Loucy (cell line): ENCODE measurements at regions not wholly inside any gene's neighbourhood (a gene's known extent, or its start where the extent isn't known, plus 50 kb on each side); places are given as distances from the start of the nearest gene placed in this dataset.

ENCODE experiments used
- H2AFZ ChIP-seq: fragments of 200-600 bp; sonication (generic); 2 replicates; pipeline ENCODE4 v1.6.0; 2016; ENCODE audit warnings: antibody characterized with exemption, mild to moderate bottlenecking, low read length, moderate library complexity
- H3F3A ChIP-seq: fragments of 200-600 bp; 2 replicates; pipeline ENCODE4 v1.6.0; 2016; ENCODE audit warnings: antibody characterized with exemption, low read depth, mild to moderate bottlenecking
- H3K27me3 ChIP-seq: fragments of 200-600 bp; sonication (generic); 2 replicates; pipeline ENCODE4 v1.6.1; 2014; ENCODE audit warnings: low read length, mild to moderate bottlenecking; ENCODE audit not compliant: insufficient read depth, poor library complexity, severe bottlenecking
- H3K36me3 ChIP-seq: fragments of 200-600 bp; sonication (generic); 2 replicates; pipeline ENCODE4 v1.6.1; 2016; ENCODE audit warnings: low read length; ENCODE audit not compliant: insufficient read depth
- H3K4me1 ChIP-seq: fragments of 200-600 bp; sonication (generic); 2 replicates; pipeline ENCODE4 v1.5.1; 2014; ENCODE audit warnings: low read length, mild to moderate bottlenecking; ENCODE audit not compliant: insufficient read depth, poor library complexity, severe bottlenecking
- H3K4me2 ChIP-seq: fragments of 200-600 bp; sonication (generic); 2 replicates; pipeline ENCODE4 v1.6.0; 2014; ENCODE audit warnings: antibody characterized with exemption, low read length, low read depth, mild to moderate bottlenecking; ENCODE audit not compliant: poor library complexity, severe bottlenecking
- H3K4me3 ChIP-seq: fragments of 200-600 bp; sonication (generic); 2 replicates; pipeline ENCODE4 v1.5.1; 2014; ENCODE audit warnings: low read length, mild to moderate bottlenecking, mixed read lengths; ENCODE audit not compliant: poor library complexity, severe bottlenecking
- H3K79me2 ChIP-seq: fragments of 200-600 bp; sonication (generic); 2 replicates; pipeline ENCODE4 v1.6.1; 2014; ENCODE audit warnings: low read length; ENCODE audit not compliant: insufficient read depth
- H3K9ac ChIP-seq: fragments of 200-600 bp; sonication (generic); 2 replicates; pipeline ENCODE4 v1.6.0; 2014; ENCODE audit warnings: mild to moderate bottlenecking, low read depth, low read length, moderate library complexity; ENCODE audit not compliant: poor library complexity, severe bottlenecking
- H3K9me2 ChIP-seq: fragments of 200-600 bp; sonication (generic); replicated peaks from 2 replicates; pipeline ENCODE4 v1.6.1; 2016; ENCODE audit warnings: low read depth, low read length, mixed read lengths
- H3K9me3 ChIP-seq: fragments of 200-600 bp; sonication (generic); 2 replicates; pipeline ENCODE4 v1.6.1; 2014; ENCODE audit warnings: mild to moderate bottlenecking, antibody characterized with exemption, low read length, low read depth; ENCODE audit not compliant: insufficient read depth
- H4K20me1 ChIP-seq: fragments of 200-600 bp; sonication (generic); 2 replicates; pipeline ENCODE4 v1.6.0; 2014; ENCODE audit warnings: antibody characterized with exemption, low read length, mild to moderate bottlenecking; ENCODE audit not compliant: insufficient read depth, poor library complexity, severe bottlenecking
- EZH2phosphoT487 ChIP-seq: fragments of 200-600 bp; IDR thresholded peaks from 2 replicates; pipeline ENCODE4 v1.6.1; 2018; ENCODE audit warnings: antibody characterized with exemption, mild to moderate bottlenecking, moderate library complexity, borderline replicate concordance
- TF ChIP-seq, protein P1 (sequence below): fragments of 200-600 bp; sonication (generic); conservative IDR thresholded peaks from 2 replicates; pipeline ENCODE4 v1.5.1; 2014; ENCODE audit warnings: mild to moderate bottlenecking, antibody characterized with exemption, low read length

DNA sequence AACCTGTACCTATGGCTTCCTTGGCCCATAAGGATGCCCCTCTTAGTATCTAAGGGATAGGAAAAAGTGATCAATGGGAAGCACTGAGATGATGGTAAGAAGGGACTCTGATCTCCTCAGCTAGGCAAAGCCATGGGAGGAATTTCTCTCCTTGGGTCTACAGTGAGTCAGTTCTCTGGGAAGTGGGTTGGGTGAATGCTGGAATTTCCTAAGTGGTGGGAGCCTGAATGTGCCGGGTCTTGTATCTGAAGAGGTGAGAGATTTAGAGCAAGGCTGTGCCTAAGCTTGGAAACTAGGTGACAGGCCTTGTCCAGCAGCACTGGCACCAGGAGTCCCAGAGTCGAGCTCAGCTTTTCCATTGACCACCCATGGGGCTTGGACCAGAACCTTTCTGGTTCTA lies 96.3 kb upstream of the SLC2A1 start:
- Histone ChIP-seq H2AFZ (no peak overlapping the region), H3F3A (no peaks in the 10 kb centered on the region)
- TF ChIP-seq, protein P1, sequence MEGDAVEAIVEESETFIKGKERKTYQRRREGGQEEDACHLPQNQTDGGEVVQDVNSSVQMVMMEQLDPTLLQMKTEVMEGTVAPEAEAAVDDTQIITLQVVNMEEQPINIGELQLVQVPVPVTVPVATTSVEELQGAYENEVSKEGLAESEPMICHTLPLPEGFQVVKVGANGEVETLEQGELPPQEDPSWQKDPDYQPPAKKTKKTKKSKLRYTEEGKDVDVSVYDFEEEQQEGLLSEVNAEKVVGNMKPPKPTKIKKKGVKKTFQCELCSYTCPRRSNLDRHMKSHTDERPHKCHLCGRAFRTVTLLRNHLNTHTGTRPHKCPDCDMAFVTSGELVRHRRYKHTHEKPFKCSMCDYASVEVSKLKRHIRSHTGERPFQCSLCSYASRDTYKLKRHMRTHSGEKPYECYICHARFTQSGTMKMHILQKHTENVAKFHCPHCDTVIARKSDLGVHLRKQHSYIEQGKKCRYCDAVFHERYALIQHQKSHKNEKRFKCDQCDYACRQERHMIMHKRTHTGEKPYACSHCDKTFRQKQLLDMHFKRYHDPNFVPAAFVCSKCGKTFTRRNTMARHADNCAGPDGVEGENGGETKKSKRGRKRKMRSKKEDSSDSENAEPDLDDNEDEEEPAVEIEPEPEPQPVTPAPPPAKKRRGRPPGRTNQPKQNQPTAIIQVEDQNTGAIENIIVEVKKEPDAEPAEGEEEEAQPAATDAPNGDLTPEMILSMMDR = no peak
- no peak for TF ChIP-seq EZH2phosphoT487

DNA sequence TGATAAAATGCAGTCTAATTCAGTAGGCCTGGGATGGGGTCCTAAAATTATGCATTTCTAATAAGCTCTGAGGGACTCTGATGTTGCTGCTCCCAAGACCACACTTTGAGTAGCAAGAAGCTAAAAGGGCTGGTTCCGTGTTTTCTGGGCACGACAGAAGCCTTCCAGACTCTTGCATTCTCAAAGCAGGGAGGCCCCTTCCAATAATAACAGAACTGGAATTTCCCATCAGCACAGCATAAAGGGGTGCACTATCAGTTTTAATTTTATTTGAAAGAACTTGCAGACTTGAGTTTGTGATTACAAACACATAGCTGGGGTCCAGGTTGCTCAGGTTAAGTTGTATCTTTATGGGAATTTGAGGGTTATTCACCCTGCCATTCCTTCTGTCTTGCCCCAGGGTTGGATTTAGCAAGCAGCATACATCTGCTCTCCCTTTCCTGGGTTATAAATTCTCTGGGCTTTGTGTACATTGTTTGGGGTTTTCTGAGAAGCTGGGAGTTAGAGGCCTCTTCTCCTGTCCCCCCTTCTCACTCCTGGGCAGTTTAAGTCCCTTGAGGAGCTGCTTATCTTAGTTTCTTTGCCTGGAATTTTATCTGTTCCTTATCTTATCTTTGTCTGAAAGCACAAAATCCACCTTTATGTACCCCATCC lies 94.2 kb upstream of the SLC2A1 start:
- TF ChIP-seq, protein P1 = no peak
- no peak for TF ChIP-seq EZH2phosphoT487
- Histone ChIP-seq H3K9me3 (no peaks in the 10 kb centered on the region), H3K4me1 (no peaks in the 10 kb centered on the region), H4K20me1 (no peaks in the 10 kb centered on the region), H3K36me3 (no peaks in the 10 kb centered on the region), H3K27me3 (no peaks in the 10 kb centered on the region), H3F3A (no peaks in the 10 kb centered on the region), H3K9me2 (no peaks in the 10 kb centered on the region), H3K9ac (no peak overlapping the region), H3K4me3 (no peak overlapping the region), H2AFZ (no peak overlapping the region), H3K79me2 (no peaks in the 10 kb centered on the region), H3K4me2 (no peak overlapping the region)

More for the DNA sequence above, 96.3 kb upstream of the SLC2A1 start:
- no peaks in the 10 kb centered on the region for H3K79me2 ChIP-seq
- H3K9me2 ChIP-seq = no peaks in the 10 kb centered on the region
- H3K36me3 ChIP-seq = no peaks in the 10 kb centered on the region
- no peak overlapping the region for H3K4me2 ChIP-seq
- no peaks in the 10 kb centered on the region for H4K20me1 ChIP-seq
- H3K4me1 ChIP-seq = no peaks in the 10 kb centered on the region
- no peaks in the 10 kb centered on the region for H3K27me3 ChIP-seq
- no peak overlapping the region for H3K4me3 ChIP-seq
- no peaks in the 10 kb centered on the region for H3K9me3 ChIP-seq
- H3K9ac ChIP-seq = no peak overlapping the region

DNA sequence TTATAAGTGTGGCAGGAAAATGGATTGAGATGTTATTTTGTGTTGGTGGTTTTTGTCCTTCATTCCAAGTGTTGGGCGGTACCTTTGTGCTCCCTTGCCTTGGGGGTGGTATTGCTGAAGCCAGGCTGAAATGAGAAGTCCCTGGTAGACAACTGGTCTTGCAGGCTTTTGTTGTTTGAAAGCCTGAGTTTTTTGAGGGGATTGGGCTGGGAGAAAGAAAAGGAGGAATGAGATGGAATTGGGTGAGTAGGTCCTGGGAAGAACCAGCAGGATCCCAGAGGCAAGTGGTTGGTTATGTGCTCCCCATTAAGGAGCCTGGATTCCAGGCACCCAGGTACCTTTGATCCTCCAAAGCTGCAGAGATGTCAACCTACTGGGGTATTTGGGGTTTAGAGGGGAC lies 93.7 kb upstream of the SLC2A1 start:
- Histone ChIP-seq H3K36me3 (no peaks in the 10 kb centered on the region), H3K9me2 (no peaks in the 10 kb centered on the region), H3F3A (no peaks in the 10 kb centered on the region), H3K9ac (no peak overlapping the region), H3K4me1 (no peaks in the 10 kb centered on the region), H3K27me3 (no peaks in the 10 kb centered on the region), H2AFZ (no peak overlapping the region), H3K79me2 (no peaks in the 10 kb centered on the region), H4K20me1 (no peaks in the 10 kb centered on the region), H3K9me3 (no peaks in the 10 kb centered on the region), H3K4me3 (no peak overlapping the region), H3K4me2 (no peak overlapping the region)
- TF ChIP-seq, protein P1 = no peak
- no peak for TF ChIP-seq EZH2phosphoT487
